Liver (tissue), 8 donors: ENCODE measurements at regions not wholly inside any gene's neighbourhood (a gene's known extent, or its start where the extent isn't known, plus 50 kb on each side); places are given as distances from the start of the nearest gene placed in this dataset.
"Not testable (repeated sequence)": the region's sequence is repeated elsewhere in the genome, so short reads cannot be mapped to it uniquely, and the experiment has no call there.

Experiments used
- DNase-seq: peaks from one replicate; pipeline ENCODE4 v3.0.0-alpha.2; 2017; ENCODE audit warnings: low spot score
- H3K27ac ChIP-seq, 2 donors: one replicate each; pipeline ENCODE4 v1.7.0; 2013; ENCODE audit warnings: inconsistent platforms in 2 of 2, low read length in 2 of 2, control low read depth in 1 of 2, low read depth in 1 of 2, mild to moderate bottlenecking in 1 of 2
- H3K27me3 ChIP-seq, 4 donors: one replicate each; pipeline versions ENCODE4 v1.6.1 to v1.7.0; 2013; ENCODE audit warnings: low read length in 3 of 4, inconsistent platforms in 1 of 4, mild to moderate bottlenecking in 1 of 4, moderate library complexity in 1 of 4; ENCODE audit not compliant: control insufficient read depth in 4 of 4, insufficient read depth in 4 of 4
- H3K36me3 ChIP-seq, 4 donors: one replicate each; pipeline versions ENCODE4 v1.6.1 to v1.7.0; 2013; ENCODE audit warnings: low read length in 3 of 4, mild to moderate bottlenecking in 3 of 4, low read depth in 1 of 4, moderate library complexity in 1 of 4; ENCODE audit not compliant: control insufficient read depth in 4 of 4, insufficient read depth in 3 of 4
- H3K4me1 ChIP-seq, 4 donors: one replicate each; pipeline versions ENCODE4 v1.6.1 to v1.7.0; 2013; ENCODE audit warnings: low read length in 3 of 4, mild to moderate bottlenecking in 3 of 4, moderate library complexity in 1 of 4; ENCODE audit not compliant: control insufficient read depth in 4 of 4, insufficient read depth in 4 of 4
- H3K4me3 ChIP-seq, 3 donors: one replicate each; pipeline versions ENCODE4 v1.6.1 to v1.7.0; 2013; ENCODE audit warnings: low read length in 3 of 3, control low read depth in 1 of 3, low read depth in 1 of 3, mild to moderate bottlenecking in 1 of 3
- H3K9ac ChIP-seq, 2 donors: one replicate each; pipeline ENCODE4 v1.7.0; 2013; ENCODE audit warnings: low read length in 2 of 2, mild to moderate bottlenecking in 2 of 2, moderate library complexity in 2 of 2, control low read depth in 1 of 2, low read depth in 1 of 2
- H3K9me3 ChIP-seq, 4 donors: one replicate each; pipeline versions ENCODE4 v1.6.1 to v1.7.0; 2013; ENCODE audit warnings: low read length in 3 of 4; ENCODE audit not compliant: control insufficient read depth in 4 of 4
- FOXA1 ChIP-seq: IDR thresholded peaks from 2 replicates; pipeline ENCODE4 v1.6.1; 2016; ENCODE audit warnings: antibody characterized with exemption
- FOXA2 ChIP-seq: IDR thresholded peaks from 2 replicates; pipeline ENCODE4 v1.6.1; 2016; ENCODE audit warnings: antibody characterized with exemption
- HNF4G ChIP-seq: IDR thresholded peaks from 2 replicates; pipeline ENCODE4 v1.6.1; 2016; ENCODE audit warnings: antibody characterized with exemption
- JUND ChIP-seq, 2 donors: IDR thresholded peaks; 2 replicates each; pipeline ENCODE4 v1.6.1; 2016; ENCODE audit warnings: antibody characterized with exemption in 2 of 2
- MAX ChIP-seq: IDR thresholded peaks from 2 replicates; pipeline ENCODE4 v1.6.1; 2016; ENCODE audit warnings: antibody characterized with exemption
- NR2F2 ChIP-seq: IDR thresholded peaks from 2 replicates; pipeline ENCODE4 v1.6.1; 2016; ENCODE audit warnings: antibody characterized with exemption
- REST ChIP-seq: IDR thresholded peaks from 2 replicates; pipeline ENCODE4 v1.6.1; 2016; ENCODE audit warnings: antibody characterized with exemption, mild to moderate bottlenecking
- RXRA ChIP-seq, 2 donors: IDR thresholded peaks; 2 replicates each; pipeline ENCODE4 v1.6.1; 2017 to 2018; ENCODE audit warnings: antibody characterized with exemption in 2 of 2, mild to moderate bottlenecking in 1 of 2
- SP1 ChIP-seq: IDR thresholded peaks from 2 replicates; pipeline ENCODE4 v1.6.1; 2018; ENCODE audit warnings: antibody characterized with exemption, mild to moderate bottlenecking
- TAF1 ChIP-seq: conservative IDR thresholded peaks from 2 replicates; pipeline ENCODE4 v1.6.1; 2016; ENCODE audit warnings: antibody characterized with exemption, mild to moderate bottlenecking
- YY1 ChIP-seq: IDR thresholded peaks from 2 replicates; pipeline ENCODE4 v1.6.1; 2016; ENCODE audit warnings: antibody characterized with exemption, mild to moderate bottlenecking
- WGBS: extraction: QIAGEN DNeasy Blood & Tissue Kit; methylation state at CpG from one replicate; pipeline ENCODE4 v1.1.7; 2013; 5-methylcytosine and 5-hydroxymethylcytosine counted together
- TF ChIP-seq, protein P1 (sequence below): fragments of 150-350 bp; IDR thresholded peaks from 2 replicates; pipeline ENCODE4 v1.5.1; 2017; ENCODE audit warnings: improper control_type of control experiment, low read depth, low read length; ENCODE audit not compliant: missing input control
- TF ChIP-seq, protein P2 (sequence below): IDR thresholded peaks from 2 replicates; pipeline ENCODE4 v1.6.1; 2016; ENCODE audit warnings: antibody characterized with exemption
- TF ChIP-seq, protein P3 (sequence below): IDR thresholded peaks from 2 replicates; pipeline ENCODE4 v1.6.1; 2016; ENCODE audit warnings: antibody characterized with exemption
- donor health status: healthy.
- donor health status: healthy.
- donor health status: healthy.
- donor health status: healthy.
- donor health status: healthy.

DNA sequence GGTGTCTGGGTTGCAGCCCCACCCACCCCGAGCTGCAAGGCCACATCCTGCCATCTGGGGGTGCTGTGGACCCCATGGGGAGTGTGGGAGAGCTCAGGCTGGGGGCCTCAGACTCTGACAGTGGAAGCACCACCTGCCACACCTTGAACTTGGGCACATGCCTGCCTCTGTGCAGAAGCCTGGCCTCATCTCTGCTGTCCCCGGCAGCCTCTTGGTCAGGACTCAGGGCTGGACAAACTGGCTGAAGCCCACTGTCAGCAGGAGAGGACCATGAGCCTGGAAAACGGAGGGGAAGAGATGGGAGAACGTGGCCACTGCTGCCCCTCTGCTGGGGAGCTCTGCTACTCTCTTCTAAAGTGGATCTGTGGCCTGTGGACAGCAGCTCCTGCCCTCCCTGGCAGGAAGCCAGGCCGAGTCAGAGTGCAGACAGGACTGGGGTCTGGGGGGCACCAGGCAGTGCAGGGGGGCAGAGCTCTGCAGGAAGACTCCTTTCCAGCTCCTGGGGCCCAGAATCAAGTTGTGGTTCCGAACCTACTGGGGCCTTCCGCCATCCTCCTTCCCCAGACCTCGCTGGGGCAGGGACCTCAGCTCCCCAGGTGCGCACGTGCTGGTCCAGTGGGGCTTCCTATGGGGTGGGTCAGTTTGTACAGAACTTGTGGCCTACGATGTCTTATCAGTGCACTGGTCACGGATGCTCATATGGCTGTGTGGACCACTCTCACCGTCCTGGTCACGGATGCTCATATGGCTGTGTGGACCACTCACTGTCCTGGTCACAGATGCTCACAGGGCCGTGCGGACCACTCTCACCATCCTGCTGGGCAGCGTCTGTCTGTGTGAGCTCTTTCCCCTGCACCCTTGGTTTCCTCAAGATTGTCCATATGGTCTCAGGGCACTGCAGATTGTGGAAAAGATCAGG, 207.7 kb downstream of the LAT start:
- Histone ChIP-seq H3K9me3 (no peaks in the 10 kb centered on the region), H3K4me1 (no peaks in the 10 kb centered on the region), H3K9ac (no peak overlapping the region), H3K27me3 (no peaks in the 10 kb centered on the region), H3K4me3 (no peak overlapping the region), H3K27ac (no peak overlapping the region), H3K36me3 (no peaks in the 10 kb centered on the region)
- WGBS = 95% methylated on average over 17 of the region's 17 CpGs
- TF ChIP-seq, protein P1, sequence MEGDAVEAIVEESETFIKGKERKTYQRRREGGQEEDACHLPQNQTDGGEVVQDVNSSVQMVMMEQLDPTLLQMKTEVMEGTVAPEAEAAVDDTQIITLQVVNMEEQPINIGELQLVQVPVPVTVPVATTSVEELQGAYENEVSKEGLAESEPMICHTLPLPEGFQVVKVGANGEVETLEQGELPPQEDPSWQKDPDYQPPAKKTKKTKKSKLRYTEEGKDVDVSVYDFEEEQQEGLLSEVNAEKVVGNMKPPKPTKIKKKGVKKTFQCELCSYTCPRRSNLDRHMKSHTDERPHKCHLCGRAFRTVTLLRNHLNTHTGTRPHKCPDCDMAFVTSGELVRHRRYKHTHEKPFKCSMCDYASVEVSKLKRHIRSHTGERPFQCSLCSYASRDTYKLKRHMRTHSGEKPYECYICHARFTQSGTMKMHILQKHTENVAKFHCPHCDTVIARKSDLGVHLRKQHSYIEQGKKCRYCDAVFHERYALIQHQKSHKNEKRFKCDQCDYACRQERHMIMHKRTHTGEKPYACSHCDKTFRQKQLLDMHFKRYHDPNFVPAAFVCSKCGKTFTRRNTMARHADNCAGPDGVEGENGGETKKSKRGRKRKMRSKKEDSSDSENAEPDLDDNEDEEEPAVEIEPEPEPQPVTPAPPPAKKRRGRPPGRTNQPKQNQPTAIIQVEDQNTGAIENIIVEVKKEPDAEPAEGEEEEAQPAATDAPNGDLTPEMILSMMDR = no peak
- TF ChIP-seq FOXA2 (no peak), TAF1 (no peak), JUND (IDR thresholded peaks at IDR 0.05) (no peak), RXRA (IDR thresholded peaks at IDR 0.05) (no peak), FOXA1 (no peak), SP1 (no peak), NR2F2 (no peak), YY1 (no peak), MAX (no peak), HNF4G (no peak), REST (no peak)
- TF ChIP-seq, protein P2, sequence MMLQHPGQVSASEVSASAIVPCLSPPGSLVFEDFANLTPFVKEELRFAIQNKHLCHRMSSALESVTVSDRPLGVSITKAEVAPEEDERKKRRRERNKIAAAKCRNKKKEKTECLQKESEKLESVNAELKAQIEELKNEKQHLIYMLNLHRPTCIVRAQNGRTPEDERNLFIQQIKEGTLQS = no peak
- TF ChIP-seq, protein P3, sequence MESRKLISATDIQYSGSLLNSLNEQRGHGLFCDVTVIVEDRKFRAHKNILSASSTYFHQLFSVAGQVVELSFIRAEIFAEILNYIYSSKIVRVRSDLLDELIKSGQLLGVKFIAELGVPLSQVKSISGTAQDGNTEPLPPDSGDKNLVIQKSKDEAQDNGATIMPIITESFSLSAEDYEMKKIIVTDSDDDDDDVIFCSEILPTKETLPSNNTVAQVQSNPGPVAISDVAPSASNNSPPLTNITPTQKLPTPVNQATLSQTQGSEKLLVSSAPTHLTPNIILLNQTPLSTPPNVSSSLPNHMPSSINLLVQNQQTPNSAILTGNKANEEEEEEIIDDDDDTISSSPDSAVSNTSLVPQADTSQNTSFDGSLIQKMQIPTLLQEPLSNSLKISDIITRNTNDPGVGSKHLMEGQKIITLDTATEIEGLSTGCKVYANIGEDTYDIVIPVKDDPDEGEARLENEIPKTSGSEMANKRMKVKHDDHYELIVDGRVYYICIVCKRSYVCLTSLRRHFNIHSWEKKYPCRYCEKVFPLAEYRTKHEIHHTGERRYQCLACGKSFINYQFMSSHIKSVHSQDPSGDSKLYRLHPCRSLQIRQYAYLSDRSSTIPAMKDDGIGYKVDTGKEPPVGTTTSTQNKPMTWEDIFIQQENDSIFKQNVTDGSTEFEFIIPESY = no peak
- DNase-seq = no peak

GRCh38 chr16:29191636-29192180, 206.9 kb downstream of the LAT start:
- DNase-seq = not testable (repeated sequence)
- WGBS = 97% methylated on average over 12 of the region's 12 CpGs

GRCh38 chr16:29190553-29191431, 205.9 kb downstream of the LAT start:
- not testable (repeated sequence) for H3K27me3 ChIP-seq, H3K36me3 ChIP-seq, H3K9me3 ChIP-seq, H3K27ac ChIP-seq, H3K9ac ChIP-seq, DNase-seq, H3K4me1 ChIP-seq, H3K4me3 ChIP-seq
- WGBS = 94% methylated on average over 19 of the region's 19 CpGs

More at GRCh38 chr16:29191636-29192180, 206.9 kb downstream of the LAT start:
- H3K27ac ChIP-seq, H3K9ac ChIP-seq, H3K9me3 ChIP-seq, H3K27me3 ChIP-seq, H3K4me1 ChIP-seq, H3K4me3 ChIP-seq, H3K36me3 ChIP-seq: not testable (repeated sequence)

GRCh38 chr16:29188806-29189205, 204.0 kb downstream of the LAT start:
- not testable (repeated sequence) for H3K4me1 ChIP-seq, H3K27ac ChIP-seq, DNase-seq, H3K36me3 ChIP-seq, H3K9me3 ChIP-seq, H3K9ac ChIP-seq, H3K27me3 ChIP-seq, H3K4me3 ChIP-seq
- WGBS = 95% methylated on average over 9 of the region's 9 CpGs
